GM12878 (cell line): ENCODE measurements at regions not wholly inside any gene's neighbourhood (a gene's known extent, or its start where the extent isn't known, plus 50 kb on each side); places are given as distances from the start of the nearest gene placed in this dataset.

Source experiments
- ATAC-seq: fragments of 200-7000 bp; cut with Tn5 transposase; 3 replicates; pipeline ENCODE4 v1.9.1; 2020; ENCODE audit warnings: mild to moderate bottlenecking, moderate library complexity
- BruUV-seq: library from RNA; stranded (reverse); fragments of 400-500 nt; replicated peaks from 2 replicates; lab custom pipeline; 2021; lab: Mats Ljungman, UMichigan
- CTCF ChIA-PET: fragments of 300-600 bp; sonication (Branson Sonifier 250); formaldehyde crosslinking; extraction: SDS; loops from one replicate; lab custom pipeline; 2021; ENCODE audit warnings: inconsistent platforms; lab: Yijun Ruan, JAX
- POLR2A ChIA-PET: fragments of 350-600 bp; formaldehyde crosslinking; extraction: SDS; loops from one replicate; lab custom pipeline; 2021; ENCODE audit warnings: inconsistent platforms; lab: Charles Lee
- RAD21 ChIA-PET: fragments of 300-600 bp; sonication (Branson Sonifier 250); formaldehyde crosslinking; loops from one replicate; lab custom pipeline; 2023; ENCODE audit warnings: antibody characterized with exemption; ENCODE audit not compliant: unreplicated experiment; lab: Charles Lee
- SMC1A ChIA-PET: fragments of 300-600 bp; sonication (Branson Sonifier 250); formaldehyde crosslinking; loops from one replicate; lab custom pipeline; 2023; ENCODE audit not compliant: unreplicated experiment, uncharacterized antibody; lab: Charles Lee
- DNase-seq: peaks from one replicate; pipeline ENCODE4 v3.0.0-alpha.2; 2011; ENCODE audit warnings: low read depth, low spot score
- FAIRE-seq: peaks from 3 replicates; lab custom pipeline; 2011; peaks lifted over from hg19 to GRCh38; lab: Jason Lieb, UNC
- H2AFZ ChIP-seq: 2 replicates; pipeline ENCODE4 v1.6.0; 2011; ENCODE audit warnings: low read depth, low read length, control low read depth; ENCODE audit not compliant: control insufficient read depth
- H3K27ac ChIP-seq: 2 replicates; pipeline ENCODE4 v1.5.1; 2011; ENCODE audit warnings: control low read depth; ENCODE audit not compliant: control insufficient read depth, insufficient read depth
- H3K27me3 ChIP-seq, 2 experiments: replicated peaks in 1 of 2; 2 replicates each; pipeline versions ENCODE4 v1.6.0 to v1.6.1; 2011; ENCODE audit warnings: low read length in 1 of 2; ENCODE audit not compliant: control insufficient read depth in 2 of 2, insufficient read depth in 2 of 2
- H3K36me3 ChIP-seq, 2 experiments: 2 replicates each; pipeline ENCODE4 v1.5.1; 2011; ENCODE audit warnings: low read length in 1 of 2; ENCODE audit not compliant: control insufficient read depth in 2 of 2, insufficient read depth in 2 of 2
- H3K4me1 ChIP-seq: 2 replicates; pipeline ENCODE4 v1.6.1; 2011; ENCODE audit warnings: mild to moderate bottlenecking, low read length, moderate library complexity, mixed read lengths; ENCODE audit not compliant: control insufficient read depth, insufficient read depth
- H3K4me2 ChIP-seq: 2 replicates; pipeline ENCODE4 v1.6.0; 2011; ENCODE audit warnings: control low read depth; ENCODE audit not compliant: control insufficient read depth, insufficient read depth
- H3K4me3 ChIP-seq: fragments of 200-600 bp; sonication (generic); 2 replicates; pipeline ENCODE4 v1.5.1; 2016
- H3K79me2 ChIP-seq: 2 replicates; pipeline ENCODE4 v1.6.0; 2011; ENCODE audit warnings: low read length; ENCODE audit not compliant: control insufficient read depth, insufficient read depth
- H3K9ac ChIP-seq: 2 replicates; pipeline ENCODE4 v1.8.0; 2011; ENCODE audit warnings: low read length, control low read depth, mixed read lengths; ENCODE audit not compliant: control insufficient read depth, insufficient read depth
- H3K9me3 ChIP-seq: replicated peaks from 3 replicates; pipeline ENCODE4 v1.5.1; 2011; ENCODE audit warnings: mild to moderate bottlenecking, low read length; ENCODE audit not compliant: control insufficient read depth, insufficient read depth
- H4K20me1 ChIP-seq: 2 replicates; pipeline ENCODE4 v1.6.0; 2011; ENCODE audit not compliant: control insufficient read depth, insufficient read depth
- TBL1XR1 ChIP-seq: IDR thresholded peaks from 2 replicates; pipeline ENCODE4 v1.6.1; 2012; ENCODE audit warnings: low read depth, low read length, improper control_type of control experiment
- ZNF217 ChIP-seq: fragments of 450-650 bp; IDR thresholded peaks from 2 replicates; pipeline ENCODE4 v1.6.1; 2017; ENCODE audit warnings: antibody characterized with exemption, mild to moderate bottlenecking
- in situ Hi-C: fragments of 300-500 bp; cut with MboI; formaldehyde crosslinking; loops from 9 replicates; pipeline ENCODE4 v1.14.3; 2018; ENCODE audit warnings: mixed read lengths
- intact Hi-C: fragments of 100-400 bp; cut with micrococcal nuclease; formaldehyde crosslinking; loops from one replicate; pipeline ENCODE4 v1.14.2; 2022; ENCODE audit not compliant: unreplicated experiment
- TF ChIP-seq, protein P1 (sequence below): fragments of 450-650 bp; conservative IDR thresholded peaks from 2 replicates; pipeline ENCODE4 v1.6.1; 2017; ENCODE audit warnings: mild to moderate bottlenecking, moderate library complexity
- TF ChIP-seq, protein P2 (sequence below): fragments of 450-650 bp; formaldehyde crosslinking; IDR thresholded peaks from 2 replicates; pipeline ENCODE4 v1.5.0; 2022; ENCODE audit warnings: mild to moderate bottlenecking, missing genetic modification characterization

DNA sequence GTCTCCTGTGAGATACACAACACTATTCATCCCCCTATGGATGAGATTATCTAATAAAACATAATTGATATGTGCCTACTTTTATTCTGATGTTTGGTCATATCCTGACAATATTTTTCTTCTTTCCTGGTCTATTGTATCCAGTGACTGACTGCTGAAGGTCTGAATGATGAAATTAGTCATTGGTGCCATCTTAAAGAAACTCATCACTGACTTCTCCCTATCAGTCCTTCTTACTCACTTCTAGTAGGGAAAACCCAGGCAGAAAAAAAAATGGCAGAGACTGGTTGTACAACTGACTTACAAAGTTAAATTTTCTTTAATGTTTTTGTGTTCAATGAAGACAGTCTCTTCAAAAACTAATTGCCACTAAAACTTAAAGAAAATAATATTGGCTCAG, 377.4 kb downstream of the HTR7 start:
- Histone ChIP-seq H3K9me3 (no peaks in the 10 kb centered on the region), H3K36me3 (no peaks in the 10 kb centered on the region), H3K4me1 (no peaks in the 10 kb centered on the region), H4K20me1 (no peaks in the 10 kb centered on the region), H3K79me2 (no peaks in the 10 kb centered on the region), H2AFZ (no peak overlapping the region), H3K4me3 (no peak overlapping the region), H3K4me2 (no peak overlapping the region), H3K27me3 (no peaks in the 10 kb centered on the region; a peak in 1 of 4 replicates), H3K9ac (no peak overlapping the region), H3K27ac (no peak overlapping the region)
- ChIA-PET RAD21 (no interaction called here), POLR2A (no interaction called here), SMC1A (no interaction called here), CTCF (no interaction called here)
- DNase-seq: no peak
- no peak for ATAC-seq
- FAIRE-seq: no peak
- in situ Hi-C loops (no loop called here), intact Hi-C loops (no loop called here)
- TF ChIP-seq ZNF217 (no peak), TBL1XR1 (no peak)
- TF ChIP-seq, protein P1, sequence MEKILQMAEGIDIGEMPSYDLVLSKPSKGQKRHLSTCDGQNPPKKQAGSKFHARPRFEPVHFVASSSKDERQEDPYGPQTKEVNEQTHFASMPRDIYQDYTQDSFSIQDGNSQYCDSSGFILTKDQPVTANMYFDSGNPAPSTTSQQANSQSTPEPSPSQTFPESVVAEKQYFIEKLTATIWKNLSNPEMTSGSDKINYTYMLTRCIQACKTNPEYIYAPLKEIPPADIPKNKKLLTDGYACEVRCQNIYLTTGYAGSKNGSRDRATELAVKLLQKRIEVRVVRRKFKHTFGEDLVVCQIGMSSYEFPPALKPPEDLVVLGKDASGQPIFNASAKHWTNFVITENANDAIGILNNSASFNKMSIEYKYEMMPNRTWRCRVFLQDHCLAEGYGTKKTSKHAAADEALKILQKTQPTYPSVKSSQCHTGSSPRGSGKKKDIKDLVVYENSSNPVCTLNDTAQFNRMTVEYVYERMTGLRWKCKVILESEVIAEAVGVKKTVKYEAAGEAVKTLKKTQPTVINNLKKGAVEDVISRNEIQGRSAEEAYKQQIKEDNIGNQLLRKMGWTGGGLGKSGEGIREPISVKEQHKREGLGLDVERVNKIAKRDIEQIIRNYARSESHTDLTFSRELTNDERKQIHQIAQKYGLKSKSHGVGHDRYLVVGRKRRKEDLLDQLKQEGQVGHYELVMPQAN: no peak
- TF ChIP-seq, protein P2, sequence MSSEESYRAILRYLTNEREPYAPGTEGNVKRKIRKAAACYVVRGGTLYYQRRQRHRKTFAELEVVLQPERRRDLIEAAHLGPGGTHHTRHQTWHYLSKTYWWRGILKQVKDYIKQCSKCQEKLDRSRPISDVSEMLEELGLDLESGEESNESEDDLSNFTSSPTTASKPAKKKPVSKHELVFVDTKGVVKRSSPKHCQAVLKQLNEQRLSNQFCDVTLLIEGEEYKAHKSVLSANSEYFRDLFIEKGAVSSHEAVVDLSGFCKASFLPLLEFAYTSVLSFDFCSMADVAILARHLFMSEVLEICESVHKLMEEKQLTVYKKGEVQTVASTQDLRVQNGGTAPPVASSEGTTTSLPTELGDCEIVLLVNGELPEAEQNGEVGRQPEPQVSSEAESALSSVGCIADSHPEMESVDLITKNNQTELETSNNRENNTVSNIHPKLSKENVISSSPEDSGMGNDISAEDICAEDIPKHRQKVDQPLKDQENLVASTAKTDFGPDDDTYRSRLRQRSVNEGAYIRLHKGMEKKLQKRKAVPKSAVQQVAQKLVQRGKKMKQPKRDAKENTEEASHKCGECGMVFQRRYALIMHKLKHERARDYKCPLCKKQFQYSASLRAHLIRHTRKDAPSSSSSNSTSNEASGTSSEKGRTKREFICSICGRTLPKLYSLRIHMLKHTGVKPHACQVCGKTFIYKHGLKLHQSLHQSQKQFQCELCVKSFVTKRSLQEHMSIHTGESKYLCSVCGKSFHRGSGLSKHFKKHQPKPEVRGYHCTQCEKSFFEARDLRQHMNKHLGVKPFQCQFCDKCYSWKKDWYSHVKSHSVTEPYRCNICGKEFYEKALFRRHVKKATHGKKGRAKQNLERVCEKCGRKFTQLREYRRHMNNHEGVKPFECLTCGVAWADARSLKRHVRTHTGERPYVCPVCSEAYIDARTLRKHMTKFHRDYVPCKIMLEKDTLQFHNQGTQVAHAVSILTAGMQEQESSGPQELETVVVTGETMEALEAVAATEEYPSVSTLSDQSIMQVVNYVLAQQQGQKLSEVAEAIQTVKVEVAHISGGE (CRISPR knock-in tag): no peak
- BruUV-seq: no TSS peak
